ENCODE measurements at regions not wholly inside any gene's neighbourhood (a gene's known extent, or its start where the extent isn't known, plus 50 kb on each side); places are given as distances from the start of the nearest gene placed in this dataset.
A peak's percentile ranks its signal among the peaks of the same experiment; 100 is the strongest.
"Not testable (repeated sequence)": the region's sequence is repeated elsewhere in the genome, so short reads cannot be mapped to it uniquely, and the experiment has no call there.

DNA sequence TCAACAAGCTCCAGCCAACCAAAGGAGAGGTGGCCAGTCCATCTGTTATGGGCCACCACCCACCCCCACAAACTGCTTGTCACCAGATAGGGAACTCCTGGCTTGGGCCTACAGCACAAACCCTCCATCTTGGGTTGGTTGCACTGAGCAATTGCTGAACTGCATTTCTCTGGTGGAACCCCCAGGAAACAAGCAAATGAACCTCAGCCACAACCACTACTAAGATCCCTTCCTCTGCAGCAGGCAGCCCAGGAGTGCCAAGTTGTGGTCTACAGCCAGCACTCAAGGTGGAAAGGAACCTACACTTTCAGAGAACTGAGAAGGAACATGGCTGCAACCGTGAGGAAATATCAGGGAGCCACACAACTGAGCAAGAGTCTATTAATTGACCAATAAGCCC, 171.6 kb downstream of the TMEM200A start:
- H3K4me3 ChIP-seq (ENCODE audit: low read depth, low read length) = no peak overlapping the region
- TF ChIP-seq, protein P1, sequence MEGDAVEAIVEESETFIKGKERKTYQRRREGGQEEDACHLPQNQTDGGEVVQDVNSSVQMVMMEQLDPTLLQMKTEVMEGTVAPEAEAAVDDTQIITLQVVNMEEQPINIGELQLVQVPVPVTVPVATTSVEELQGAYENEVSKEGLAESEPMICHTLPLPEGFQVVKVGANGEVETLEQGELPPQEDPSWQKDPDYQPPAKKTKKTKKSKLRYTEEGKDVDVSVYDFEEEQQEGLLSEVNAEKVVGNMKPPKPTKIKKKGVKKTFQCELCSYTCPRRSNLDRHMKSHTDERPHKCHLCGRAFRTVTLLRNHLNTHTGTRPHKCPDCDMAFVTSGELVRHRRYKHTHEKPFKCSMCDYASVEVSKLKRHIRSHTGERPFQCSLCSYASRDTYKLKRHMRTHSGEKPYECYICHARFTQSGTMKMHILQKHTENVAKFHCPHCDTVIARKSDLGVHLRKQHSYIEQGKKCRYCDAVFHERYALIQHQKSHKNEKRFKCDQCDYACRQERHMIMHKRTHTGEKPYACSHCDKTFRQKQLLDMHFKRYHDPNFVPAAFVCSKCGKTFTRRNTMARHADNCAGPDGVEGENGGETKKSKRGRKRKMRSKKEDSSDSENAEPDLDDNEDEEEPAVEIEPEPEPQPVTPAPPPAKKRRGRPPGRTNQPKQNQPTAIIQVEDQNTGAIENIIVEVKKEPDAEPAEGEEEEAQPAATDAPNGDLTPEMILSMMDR (IDR thresholded peaks at IDR 0.05; ENCODE audit: insufficient read depth, low read depth, low read length) = no peak
- DNase-seq (ENCODE audit: low read depth) = no peak

DNA sequence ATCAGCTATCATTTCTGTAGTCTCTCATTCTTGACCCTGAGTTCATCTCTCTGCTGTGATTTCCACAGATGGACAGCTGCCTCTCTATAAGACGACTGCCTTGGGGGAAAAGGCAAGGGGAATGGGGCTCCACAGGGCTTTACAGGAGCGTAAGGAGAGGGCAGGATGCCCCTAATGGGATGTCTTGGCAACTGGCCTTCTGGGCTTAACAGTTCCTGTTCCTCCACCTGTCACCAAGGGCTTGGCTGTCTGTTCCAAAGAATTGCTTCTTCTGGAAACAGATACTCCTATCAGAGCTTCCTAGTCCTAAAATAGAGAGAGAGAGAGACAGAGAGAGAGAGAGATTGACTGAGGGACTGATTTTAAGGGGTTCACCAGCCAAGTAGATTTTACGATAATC, 181.9 kb downstream of the TMEM200A start:
- no peak for DNase-seq (ENCODE audit: low read depth)
- no peak overlapping the region for H3K4me3 ChIP-seq (ENCODE audit: low read depth, low read length)
- TF ChIP-seq, protein P1 (IDR thresholded peaks at IDR 0.05; ENCODE audit: insufficient read depth, low read depth, low read length) = no peak

DNA sequence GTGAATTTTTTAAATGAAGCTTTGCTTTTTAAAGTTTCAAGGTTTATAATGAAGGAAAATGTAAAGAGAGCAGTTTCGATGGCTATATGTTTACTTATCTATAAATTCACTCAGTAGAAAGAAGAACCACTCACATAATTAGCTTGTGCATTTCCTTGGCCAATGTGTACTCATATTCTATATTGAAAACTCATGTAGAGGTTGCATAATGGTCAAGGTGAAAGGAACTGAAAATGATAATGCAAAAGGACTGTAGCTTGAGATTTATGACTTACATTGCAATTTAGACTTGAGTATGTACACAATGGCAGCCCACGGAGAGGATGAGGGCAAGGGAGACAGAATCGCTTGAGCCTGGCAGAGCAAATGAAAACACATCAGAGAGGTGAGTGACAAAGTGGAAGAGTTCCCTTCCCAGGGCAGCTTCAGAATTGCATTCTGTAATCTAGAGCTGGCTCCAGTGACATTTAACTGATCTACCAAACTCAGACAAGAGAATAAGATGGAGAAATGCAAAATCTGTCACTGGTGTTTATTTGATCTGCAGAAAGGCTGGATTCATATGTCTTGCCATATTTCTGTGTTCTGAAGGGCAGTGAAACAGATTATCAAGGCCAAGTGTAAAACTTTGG, 191.8 kb downstream of the TMEM200A start:
- DNase-seq (ENCODE audit: low read depth) = no peak
- H3K4me3 ChIP-seq (ENCODE audit: low read depth, low read length) = no peak overlapping the region
- TF ChIP-seq, protein P1 (IDR thresholded peaks at IDR 0.05; ENCODE audit: insufficient read depth, low read depth, low read length) = no peak

DNA sequence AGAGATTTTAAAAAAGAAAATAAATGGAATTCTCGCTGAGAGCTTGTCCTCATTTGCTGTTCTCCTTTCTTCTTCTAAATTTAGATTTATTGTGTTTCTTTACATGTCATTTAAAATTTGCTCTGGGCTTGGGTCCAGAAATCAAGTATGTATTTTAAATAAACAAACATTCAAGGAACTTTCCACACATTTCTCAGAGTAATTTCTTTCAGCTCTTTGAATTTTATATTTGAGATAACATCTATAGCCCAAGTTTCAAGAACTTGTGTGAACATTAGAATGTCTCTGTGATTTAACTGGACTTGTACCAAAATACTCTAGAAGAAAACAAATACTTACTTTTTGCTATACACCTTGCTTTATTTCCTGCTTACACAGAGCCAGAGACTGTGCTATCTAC, 192.3 kb downstream of the TMEM200A start:
- DNase-seq (ENCODE audit: low read depth) = no peak
- TF ChIP-seq, protein P1 (IDR thresholded peaks at IDR 0.05; ENCODE audit: insufficient read depth, low read depth, low read length) = no peak
- no peak overlapping the region for H3K4me3 ChIP-seq (ENCODE audit: low read depth, low read length)

DNA sequence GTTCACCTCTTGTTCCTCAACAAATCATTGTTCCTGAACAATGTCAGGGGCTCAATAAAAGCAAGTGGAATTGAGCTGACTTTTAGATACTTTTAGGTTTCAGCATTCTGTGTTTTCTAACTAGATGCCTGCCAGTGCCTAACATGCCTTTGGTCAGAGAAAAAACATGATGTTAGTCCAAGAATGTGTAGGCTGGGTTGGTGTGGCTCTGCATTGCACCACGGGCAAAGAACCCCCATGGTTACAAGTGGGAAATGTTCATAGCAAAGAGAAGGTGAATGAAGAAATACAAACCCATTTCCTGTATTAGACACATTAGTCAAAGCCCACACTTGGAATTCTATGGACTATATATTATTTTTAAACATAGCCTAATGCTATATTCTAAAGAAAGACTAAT, 193.3 kb downstream of the TMEM200A start:
- DNase-seq (ENCODE audit: low read depth) = no peak
- TF ChIP-seq, protein P1 (IDR thresholded peaks at IDR 0.05; ENCODE audit: insufficient read depth, low read depth, low read length) = no peak
- H3K4me3 ChIP-seq (ENCODE audit: low read depth, low read length) = no peak overlapping the region

DNA sequence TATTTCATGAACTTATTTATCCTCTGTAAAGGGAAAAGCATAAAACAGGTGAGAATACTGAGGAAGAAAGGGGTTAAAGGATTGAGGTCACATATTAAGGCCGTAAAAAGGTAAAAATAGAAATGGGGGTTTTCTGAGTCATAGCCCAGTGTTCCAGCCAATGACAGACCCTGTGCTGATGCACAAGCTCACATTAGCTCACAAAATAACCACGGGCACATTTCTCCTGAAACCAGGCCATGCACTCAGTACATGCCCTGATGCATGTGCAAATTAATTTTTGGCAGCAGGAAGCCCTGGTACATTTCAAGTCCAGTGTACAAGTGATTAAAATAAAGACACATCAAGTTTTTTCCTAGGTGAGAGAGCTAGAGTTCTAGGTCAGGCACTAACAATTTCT, 194.4 kb downstream of the TMEM200A start:
- no peak overlapping the region for H3K4me3 ChIP-seq (ENCODE audit: low read depth, low read length)
- TF ChIP-seq, protein P1 (IDR thresholded peaks at IDR 0.05; ENCODE audit: insufficient read depth, low read depth, low read length) = no peak
- DNase-seq (ENCODE audit: low read depth) = peak; percentile 13

DNA sequence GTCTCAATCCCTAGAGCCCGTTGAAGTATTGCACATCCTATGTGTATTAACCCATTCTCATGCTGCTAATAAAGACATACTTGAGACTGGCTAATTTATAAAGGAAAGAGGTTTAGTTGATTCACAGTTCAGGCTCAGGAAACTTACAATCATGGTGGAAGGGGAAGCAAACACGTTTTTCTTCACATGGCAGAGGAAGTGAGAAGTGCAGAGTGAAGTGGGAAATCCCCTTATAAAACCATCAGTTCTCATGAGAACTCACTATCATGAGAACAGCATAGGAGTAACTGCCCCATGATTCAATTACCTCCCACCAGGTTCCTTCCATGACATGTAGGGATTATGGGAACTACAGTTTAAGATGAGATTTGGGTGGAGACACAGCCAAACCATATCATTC, 195.3 kb downstream of the TMEM200A start:
- DNase-seq (ENCODE audit: low read depth); H3K4me3 ChIP-seq (ENCODE audit: low read depth, low read length): not testable (repeated sequence)
